K562 (cell line): ENCODE measurements at regions not wholly inside any gene's neighbourhood (a gene's known extent, or its start where the extent isn't known, plus 50 kb on each side); places are given as distances from the start of the nearest gene placed in this dataset.

Source experiments
- NFIC ChIP-seq: fragments of 450-650 bp; IDR thresholded peaks from 2 replicates; pipeline ENCODE4 v1.6.1; 2017; ENCODE audit warnings: mild to moderate bottlenecking, inconsistent platforms
- SP1 ChIP-seq: sonication (generic); formaldehyde crosslinking; IDR thresholded peaks from 2 replicates; pipeline ENCODE4 v1.8.1; 2022; ENCODE audit warnings: mild to moderate bottlenecking, missing genetic modification reagents
- SPI1 ChIP-seq: IDR thresholded peaks from 2 replicates; pipeline ENCODE4 v1.6.1; 2011; ENCODE audit warnings: low read depth, low read length, control low read depth, borderline replicate concordance
- USF1 ChIP-seq: sonication (generic); formaldehyde crosslinking; IDR thresholded peaks from 2 replicates; pipeline ENCODE4 v1.9.0; 2022; ENCODE audit warnings: mild to moderate bottlenecking, missing genetic modification reagents
- ZBED1 ChIP-seq: IDR thresholded peaks from 2 replicates; pipeline ENCODE4 v1.6.1; 2014
- ZBTB7A ChIP-seq: IDR thresholded peaks from 2 replicates; pipeline ENCODE4 v1.6.1; 2011; ENCODE audit warnings: low read depth, mild to moderate bottlenecking, low read length, moderate library complexity, borderline replicate concordance; ENCODE audit not compliant: control insufficient read depth
- ZNF766 ChIP-seq: fragments of 200-800 bp; sonication (Bioruptor generic); conservative IDR thresholded peaks from 2 replicates; pipeline ENCODE4 v1.6.1; 2016; ENCODE audit warnings: missing genetic modification characterization, missing compliant biosample characterization
- TF ChIP-seq, protein P1 (sequence below), 3 experiments: IDR thresholded peaks in 2 of 3; conservative IDR thresholded peaks in 1 of 3; 2 replicates each; pipeline ENCODE4 v1.5.1; 2011 to 2012; ENCODE audit warnings: low read length in 3 of 3, mild to moderate bottlenecking in 3 of 3, control low read depth in 2 of 3, improper control_type of control experiment in 1 of 3, inconsistent platforms in 1 of 3, low read depth in 1 of 3, mixed read lengths in 1 of 3, moderate library complexity in 1 of 3; ENCODE audit not compliant: insufficient read depth in 2 of 3

- TF ChIP-seq, protein P1, sequence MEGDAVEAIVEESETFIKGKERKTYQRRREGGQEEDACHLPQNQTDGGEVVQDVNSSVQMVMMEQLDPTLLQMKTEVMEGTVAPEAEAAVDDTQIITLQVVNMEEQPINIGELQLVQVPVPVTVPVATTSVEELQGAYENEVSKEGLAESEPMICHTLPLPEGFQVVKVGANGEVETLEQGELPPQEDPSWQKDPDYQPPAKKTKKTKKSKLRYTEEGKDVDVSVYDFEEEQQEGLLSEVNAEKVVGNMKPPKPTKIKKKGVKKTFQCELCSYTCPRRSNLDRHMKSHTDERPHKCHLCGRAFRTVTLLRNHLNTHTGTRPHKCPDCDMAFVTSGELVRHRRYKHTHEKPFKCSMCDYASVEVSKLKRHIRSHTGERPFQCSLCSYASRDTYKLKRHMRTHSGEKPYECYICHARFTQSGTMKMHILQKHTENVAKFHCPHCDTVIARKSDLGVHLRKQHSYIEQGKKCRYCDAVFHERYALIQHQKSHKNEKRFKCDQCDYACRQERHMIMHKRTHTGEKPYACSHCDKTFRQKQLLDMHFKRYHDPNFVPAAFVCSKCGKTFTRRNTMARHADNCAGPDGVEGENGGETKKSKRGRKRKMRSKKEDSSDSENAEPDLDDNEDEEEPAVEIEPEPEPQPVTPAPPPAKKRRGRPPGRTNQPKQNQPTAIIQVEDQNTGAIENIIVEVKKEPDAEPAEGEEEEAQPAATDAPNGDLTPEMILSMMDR (IDR thresholded peaks at IDR 0.05 in 2 of 3, conservative IDR thresholded peaks at IDR 0.05 in 1 of 3; ENCODE audit: insufficient read depth in 2 of 3, low read depth in 1 of 3, low read length in 3 of 3) = no peak
- no peak for TF ChIP-seq ZBTB7A
- no peak for TF ChIP-seq ZBED1
- TF ChIP-seq SP1 (CRISPR knock-in tag) = no peak
- TF ChIP-seq NFIC = no peak
- no peak for TF ChIP-seq SPI1
- no peak for TF ChIP-seq ZNF766 (CRISPR knock-in tag)
- no peak for TF ChIP-seq USF1 (CRISPR knock-in tag)
Observed at GRCh38 chr13:33725340-33725739, 92.6 kb upstream of the RFC3 start.
